Type B pancreatic cell (in vitro differentiated cells): ENCODE measurements at regions not wholly inside any gene's neighbourhood (a gene's known extent, or its start where the extent isn't known, plus 50 kb on each side); places are given as distances from the start of the nearest gene placed in this dataset.
"Not testable (repeated sequence)": the region's sequence is repeated elsewhere in the genome, so short reads cannot be mapped to it uniquely, and the experiment has no call there.

Source experiments
- DNase-seq: peaks from one replicate; pipeline ENCODE4 v3.0.0; 2021; ENCODE audit warnings: mixed read lengths; ENCODE audit not compliant: unreplicated experiment; ENCODE audit errors: extremely low spot score
- H3K27ac Mint-ChIP-seq: 2 replicates; pipeline ENCODE4 v1.8.0; 2021; ENCODE audit warnings: mild to moderate bottlenecking, mixed read lengths
- H3K27me3 Mint-ChIP-seq: 2 replicates; pipeline ENCODE4 v1.8.0; 2021; ENCODE audit warnings: mixed read lengths
- H3K36me3 Mint-ChIP-seq: 2 replicates; pipeline ENCODE4 v1.8.0; 2021; ENCODE audit warnings: mixed read lengths
- H3K4me1 Mint-ChIP-seq: one replicate; pipeline ENCODE4 v1.8.0; 2021; ENCODE audit warnings: mixed read lengths; ENCODE audit not compliant: unreplicated experiment
- H3K4me3 Mint-ChIP-seq: 2 replicates; pipeline ENCODE4 v1.8.0; 2021; ENCODE audit warnings: mild to moderate bottlenecking, mixed read lengths
- H3K9me3 Mint-ChIP-seq: 2 replicates; pipeline ENCODE4 v1.8.0; 2021; ENCODE audit warnings: mixed read lengths
- CTCF ChIP-seq: fragments of 200-600 bp; sonication (generic); conservative IDR thresholded peaks from 2 replicates; pipeline ENCODE4 v1.5.0; 2021; ENCODE audit warnings: antibody characterized with exemption, mild to moderate bottlenecking

- no peaks in the 10 kb centered on the region for H3K9me3 Mint-ChIP-seq
- no peak for DNase-seq
- H3K27ac Mint-ChIP-seq = no peak overlapping the region
- H3K27me3 Mint-ChIP-seq = peaks cover 2% of the 10 kb centered on the region
- H3K4me3 Mint-ChIP-seq = no peak overlapping the region
- H3K36me3 Mint-ChIP-seq = no peaks in the 10 kb centered on the region
- TF ChIP-seq CTCF = no peak
- peaks cover 4% of the 10 kb centered on the region for H3K4me1 Mint-ChIP-seq
These were observed 474.8 kb upstream of the RAB6C start for GRCh38 chr2:129504646-129505045.

DNA sequence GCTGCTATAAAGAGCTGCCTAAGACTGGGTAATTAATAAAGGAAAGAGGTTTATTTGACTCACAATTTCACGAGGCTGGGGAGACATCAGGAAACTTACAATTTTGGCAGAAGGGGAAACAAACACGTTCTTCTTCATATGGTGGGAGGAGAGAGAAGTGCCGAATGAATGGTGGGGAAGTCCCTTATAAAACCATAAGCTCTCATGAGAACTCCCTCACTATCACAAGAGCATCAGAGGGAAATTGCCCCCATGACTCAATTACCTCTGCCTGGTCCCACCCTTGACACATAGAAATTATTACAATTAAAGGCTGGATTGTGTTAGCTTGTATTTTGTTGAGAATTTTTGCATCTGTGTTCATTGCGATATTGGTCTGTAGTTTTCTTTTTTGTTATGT is 460.5 kb upstream of the RAB6C start:
- Mint-ChIP-seq H3K36me3 (no peaks in the 10 kb centered on the region), H3K9me3 (peaks cover 4% of the 10 kb centered on the region), H3K27ac (no peak overlapping the region), H3K4me3 (no peak overlapping the region), H3K27me3 (peaks cover 15% of the 10 kb centered on the region), H3K4me1 (no peaks in the 10 kb centered on the region)
- no peak for TF ChIP-seq CTCF
- DNase-seq = no peak

- not testable (repeated sequence) for H3K9me3 Mint-ChIP-seq, H3K27me3 Mint-ChIP-seq, H3K4me1 Mint-ChIP-seq, H3K4me3 Mint-ChIP-seq, H3K36me3 Mint-ChIP-seq, DNase-seq, H3K27ac Mint-ChIP-seq
These were observed 447.3 kb upstream of the RAB6C start for GRCh38 chr2:129532158-129532557.

- DNase-seq = no peak
- no peaks in the 10 kb centered on the region for H3K4me1 Mint-ChIP-seq
- no peak for TF ChIP-seq CTCF
- no peak overlapping the region for H3K4me3 Mint-ChIP-seq
- no peaks in the 10 kb centered on the region for H3K36me3 Mint-ChIP-seq
- no peak overlapping the region for H3K27ac Mint-ChIP-seq
- H3K9me3 Mint-ChIP-seq = no peaks in the 10 kb centered on the region
- H3K27me3 Mint-ChIP-seq = no peaks in the 10 kb centered on the region
These were observed 430.6 kb upstream of the RAB6C start for GRCh38 chr2:129548880-129549279.

- DNase-seq = no peak
- H3K9me3 Mint-ChIP-seq = no peaks in the 10 kb centered on the region
- peaks cover 5% of the 10 kb centered on the region for H3K4me1 Mint-ChIP-seq
- H3K4me3 Mint-ChIP-seq = no peak overlapping the region
- TF ChIP-seq CTCF = no peak
- no peak overlapping the region for H3K27ac Mint-ChIP-seq
- H3K36me3 Mint-ChIP-seq = no peaks in the 10 kb centered on the region
- H3K27me3 Mint-ChIP-seq = peaks cover 7% of the 10 kb centered on the region
These were observed 428.9 kb upstream of the RAB6C start for GRCh38 chr2:129550536-129550935.

- Mint-ChIP-seq H3K9me3 (no peaks in the 10 kb centered on the region), H3K36me3 (no peaks in the 10 kb centered on the region), H3K4me1 (peaks cover 5% of the 10 kb centered on the region), H3K27me3 (peaks cover 15% of the 10 kb centered on the region), H3K4me3 (no peak overlapping the region), H3K27ac (no peak overlapping the region)
- no peak for TF ChIP-seq CTCF
- no peak for DNase-seq
These were observed 425.1 kb upstream of the RAB6C start for GRCh38 chr2:129554373-129554772.
